HFFc6 (cell line): ENCODE measurements at regions not wholly inside any gene's neighbourhood (a gene's known extent, or its start where the extent isn't known, plus 50 kb on each side); places are given as distances from the start of the nearest gene placed in this dataset.

Source experiments
- DNase-seq: peaks from one replicate; pipeline ENCODE4 v3.0.0-alpha.2; 2018
- H3K27ac Mint-ChIP-seq: 2 replicates; pipeline ENCODE4 v1.8.0; 2020; ENCODE audit warnings: mild to moderate bottlenecking, mixed read lengths
- H3K27me3 Mint-ChIP-seq: 2 replicates; pipeline ENCODE4 v1.8.0; 2021; ENCODE audit warnings: mild to moderate bottlenecking, moderate library complexity, mixed read lengths; ENCODE audit not compliant: insufficient read depth
- H3K36me3 Mint-ChIP-seq: 2 replicates; pipeline ENCODE4 v1.8.0; 2021; ENCODE audit warnings: low read depth, mixed read lengths
- H3K4me1 Mint-ChIP-seq: 2 replicates; pipeline ENCODE4 v1.8.0; 2020; ENCODE audit warnings: low read depth, mixed read lengths
- H3K4me3 Mint-ChIP-seq: 2 replicates; pipeline ENCODE4 v1.8.0; 2020; ENCODE audit warnings: mild to moderate bottlenecking, moderate library complexity, mixed read lengths
- H3K9me3 Mint-ChIP-seq: 2 replicates; pipeline ENCODE4 v1.8.0; 2020; ENCODE audit warnings: mild to moderate bottlenecking, mixed read lengths
- TF ChIP-seq, protein P1 (sequence below): fragments of 200-600 bp; sonication (generic); IDR thresholded peaks from 2 replicates; pipeline ENCODE4 v1.5.0; 2021; ENCODE audit warnings: antibody characterized with exemption, mild to moderate bottlenecking

DNA sequence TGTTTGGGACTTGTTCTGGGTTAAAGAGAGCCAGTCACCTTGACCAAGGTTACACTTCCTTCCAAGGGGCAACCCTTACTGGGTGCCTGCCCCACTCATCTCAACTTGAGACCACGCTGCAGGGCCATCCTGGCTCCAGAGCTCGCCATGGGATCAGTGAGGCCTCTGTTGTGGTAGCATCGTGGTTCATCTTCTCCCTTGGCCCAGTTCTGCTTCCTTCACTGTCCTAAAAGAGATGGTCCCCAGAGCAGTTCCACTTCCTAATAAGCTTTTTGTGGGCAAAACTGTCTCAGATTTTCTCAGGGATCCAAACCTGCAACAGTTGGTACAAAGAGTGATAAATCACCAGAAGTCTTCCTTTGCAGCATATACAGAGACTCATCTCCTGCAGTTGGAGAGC lies 165.9 kb upstream of the TMEM260 start:
- Mint-ChIP-seq H3K4me1 (peaks cover 6% of the 10 kb centered on the region; the same call in 1 of the 2 replicates), H3K36me3 (no peaks in the 10 kb centered on the region), H3K4me3 (no peak overlapping the region), H3K27me3 (peaks cover 2% of the 10 kb centered on the region), H3K9me3 (peaks cover 21% of the 10 kb centered on the region), H3K27ac (no peak overlapping the region)
- no peak for DNase-seq
- TF ChIP-seq, protein P1, sequence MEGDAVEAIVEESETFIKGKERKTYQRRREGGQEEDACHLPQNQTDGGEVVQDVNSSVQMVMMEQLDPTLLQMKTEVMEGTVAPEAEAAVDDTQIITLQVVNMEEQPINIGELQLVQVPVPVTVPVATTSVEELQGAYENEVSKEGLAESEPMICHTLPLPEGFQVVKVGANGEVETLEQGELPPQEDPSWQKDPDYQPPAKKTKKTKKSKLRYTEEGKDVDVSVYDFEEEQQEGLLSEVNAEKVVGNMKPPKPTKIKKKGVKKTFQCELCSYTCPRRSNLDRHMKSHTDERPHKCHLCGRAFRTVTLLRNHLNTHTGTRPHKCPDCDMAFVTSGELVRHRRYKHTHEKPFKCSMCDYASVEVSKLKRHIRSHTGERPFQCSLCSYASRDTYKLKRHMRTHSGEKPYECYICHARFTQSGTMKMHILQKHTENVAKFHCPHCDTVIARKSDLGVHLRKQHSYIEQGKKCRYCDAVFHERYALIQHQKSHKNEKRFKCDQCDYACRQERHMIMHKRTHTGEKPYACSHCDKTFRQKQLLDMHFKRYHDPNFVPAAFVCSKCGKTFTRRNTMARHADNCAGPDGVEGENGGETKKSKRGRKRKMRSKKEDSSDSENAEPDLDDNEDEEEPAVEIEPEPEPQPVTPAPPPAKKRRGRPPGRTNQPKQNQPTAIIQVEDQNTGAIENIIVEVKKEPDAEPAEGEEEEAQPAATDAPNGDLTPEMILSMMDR: no peak

DNA sequence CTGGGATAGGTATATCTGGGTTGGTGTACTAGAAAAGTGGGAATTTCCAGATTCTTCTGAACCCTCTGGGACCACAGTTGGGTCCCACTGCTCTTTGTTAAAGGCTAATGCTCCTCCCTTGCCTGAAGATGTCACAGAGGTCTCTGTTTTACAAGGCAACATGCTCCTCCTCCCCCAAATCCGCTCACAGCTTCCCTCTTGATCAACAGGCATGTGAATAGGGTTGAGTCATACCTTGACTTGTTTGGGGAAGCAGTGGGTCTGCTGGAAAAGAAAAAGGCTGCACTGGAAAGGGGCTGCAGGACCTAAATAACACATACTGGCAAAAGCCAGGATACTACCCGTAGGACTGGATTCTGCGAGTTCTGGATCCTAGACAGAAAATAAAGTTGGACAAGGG lies 165.4 kb upstream of the TMEM260 start:
- Mint-ChIP-seq H3K27me3 (peaks cover 2% of the 10 kb centered on the region), H3K4me3 (no peak overlapping the region), H3K27ac (no peak overlapping the region), H3K9me3 (peaks cover 16% of the 10 kb centered on the region), H3K4me1 (peaks cover 6% of the 10 kb centered on the region; the same call in 1 of the 2 replicates), H3K36me3 (no peaks in the 10 kb centered on the region)
- DNase-seq: no peak
- TF ChIP-seq, protein P1: no peak

DNA sequence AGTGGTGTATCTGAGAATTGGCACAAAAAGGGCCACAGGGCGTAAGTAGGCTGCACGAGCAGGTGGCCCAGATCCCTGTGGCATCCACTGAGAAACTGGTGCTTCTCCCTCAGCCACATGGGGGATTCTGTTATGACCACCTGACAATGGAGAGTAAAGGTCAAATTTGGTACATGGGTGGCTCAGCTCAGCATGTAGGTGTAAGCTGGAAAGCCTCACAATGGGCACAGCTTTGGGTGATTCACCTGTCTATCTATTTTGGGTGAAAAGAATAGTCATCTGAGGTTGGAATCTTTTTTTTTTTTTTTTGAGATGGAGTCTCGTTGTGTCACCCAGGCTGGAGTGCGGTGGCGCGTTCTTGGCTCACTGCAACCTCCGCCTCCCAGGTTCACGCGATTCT lies 163.4 kb upstream of the TMEM260 start:
- DNase-seq: no peak
- Mint-ChIP-seq H3K27me3 (peaks cover 4% of the 10 kb centered on the region), H3K36me3 (no peaks in the 10 kb centered on the region), H3K4me3 (no peak overlapping the region), H3K9me3 (no peaks in the 10 kb centered on the region), H3K4me1 (peaks cover 6% of the 10 kb centered on the region; the same call in 1 of the 2 replicates), H3K27ac (no peak overlapping the region)
- TF ChIP-seq, protein P1: no peak

DNA sequence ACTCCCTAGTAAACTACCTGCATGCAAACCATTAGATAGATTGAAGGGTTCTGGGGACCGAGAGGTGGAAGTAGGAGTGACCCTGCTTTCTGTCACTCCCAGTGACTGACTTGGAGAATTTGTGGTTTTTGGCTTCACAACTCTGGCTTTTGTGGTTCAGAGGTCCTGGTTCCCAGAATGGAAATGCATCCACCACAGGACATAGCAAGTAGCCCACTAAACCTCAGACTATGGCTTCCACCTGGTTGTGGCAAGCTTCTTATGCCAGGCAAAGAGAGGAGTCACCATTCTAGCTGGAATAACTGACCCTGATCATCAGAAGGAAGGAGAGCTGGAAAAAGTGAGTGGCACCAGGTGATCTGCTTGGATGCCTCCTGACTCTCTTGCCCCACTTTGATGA lies 162.4 kb upstream of the TMEM260 start:
- Mint-ChIP-seq H3K4me1 (peaks cover 6% of the 10 kb centered on the region; the same call in 1 of the 2 replicates), H3K9me3 (no peaks in the 10 kb centered on the region), H3K27ac (no peak overlapping the region), H3K27me3 (peaks cover 6% of the 10 kb centered on the region), H3K36me3 (no peaks in the 10 kb centered on the region), H3K4me3 (no peak overlapping the region)
- no peak for DNase-seq
- TF ChIP-seq, protein P1: no peak

DNA sequence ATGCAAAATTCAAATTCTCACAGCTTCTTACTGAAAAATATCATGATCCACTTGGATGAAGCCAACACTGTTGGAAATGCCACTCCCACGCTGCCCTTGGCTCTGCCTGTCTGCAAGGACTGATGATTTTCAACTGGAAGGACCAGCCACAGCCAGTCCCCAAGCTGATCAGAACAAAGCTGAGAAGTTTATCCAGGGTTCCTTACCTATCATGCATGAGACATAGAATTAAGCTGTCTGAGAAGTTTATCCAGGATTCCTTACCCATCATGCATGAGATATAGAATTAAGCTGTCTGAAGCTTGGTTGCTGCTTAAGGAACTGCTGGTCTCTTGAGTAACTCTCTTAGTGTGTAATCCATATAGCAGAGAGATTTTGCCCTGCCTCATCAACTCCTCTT lies 159.8 kb upstream of the TMEM260 start:
- Mint-ChIP-seq H3K4me1 (peaks cover 17% of the 10 kb centered on the region), H3K4me3 (no peak overlapping the region), H3K27ac (no peak overlapping the region), H3K36me3 (no peaks in the 10 kb centered on the region), H3K9me3 (no peaks in the 10 kb centered on the region), H3K27me3 (peaks cover 9% of the 10 kb centered on the region)
- TF ChIP-seq, protein P1: no peak
- no peak for DNase-seq

DNA sequence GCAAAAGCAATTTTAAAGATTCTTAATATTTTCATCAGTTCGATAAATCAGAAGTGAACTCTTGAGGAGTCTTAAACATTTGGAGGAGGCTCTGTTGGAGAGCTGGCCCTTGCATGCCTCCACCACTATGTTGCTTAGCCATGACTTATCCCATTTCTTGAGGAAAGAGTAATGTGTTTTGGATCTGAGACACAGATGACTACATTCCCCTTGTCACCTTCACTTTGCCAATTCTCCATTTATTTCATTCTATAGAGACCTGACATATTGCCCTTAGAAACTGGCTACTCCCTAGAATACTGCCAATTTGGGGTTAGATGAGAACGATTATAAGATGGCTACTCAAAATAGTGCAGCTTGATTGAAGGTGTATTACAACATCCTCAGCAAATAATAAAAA lies 157.4 kb upstream of the TMEM260 start:
- Mint-ChIP-seq H3K27me3 (peaks cover 14% of the 10 kb centered on the region), H3K4me1 (peaks cover 17% of the 10 kb centered on the region)
- TF ChIP-seq, protein P1: no peak

More for the DNA sequence above, 157.4 kb upstream of the TMEM260 start:
- Mint-ChIP-seq H3K9me3 (no peaks in the 10 kb centered on the region), H3K4me3 (no peak overlapping the region), H3K36me3 (no peaks in the 10 kb centered on the region), H3K27ac (no peak overlapping the region)
- DNase-seq: no peak
